KMS-11 (cell line): ENCODE measurements at regions not wholly inside any gene's neighbourhood (a gene's known extent, or its start where the extent isn't known, plus 50 kb on each side); places are given as distances from the start of the nearest gene placed in this dataset.

Source experiments
- H2AFZ ChIP-seq: fragments of 200-600 bp; sonication (generic); 2 replicates; pipeline ENCODE4 v1.6.1; 2016; ENCODE audit warnings: antibody characterized with exemption, mixed run types, low read depth
- H3K27ac ChIP-seq: fragments of 200-600 bp; sonication (generic); 2 replicates; pipeline ENCODE4 v1.6.1; 2016; ENCODE audit warnings: mild to moderate bottlenecking, mixed run types
- H3K27me3 ChIP-seq: fragments of 200-600 bp; sonication (generic); 2 replicates; pipeline ENCODE4 v1.6.1; 2017; ENCODE audit warnings: mild to moderate bottlenecking, low read depth, mixed run types, moderate library complexity; ENCODE audit not compliant: insufficient read depth
- H3K36me3 ChIP-seq: fragments of 200-600 bp; sonication (generic); 2 replicates; pipeline ENCODE4 v1.6.1; 2017; ENCODE audit warnings: mild to moderate bottlenecking, mixed run types; ENCODE audit not compliant: insufficient read depth
- H3K4me1 ChIP-seq: fragments of 200-600 bp; sonication (generic); 2 replicates; pipeline ENCODE4 v1.6.1; 2016; ENCODE audit warnings: mild to moderate bottlenecking, low read depth, mixed run types; ENCODE audit not compliant: poor library complexity, severe bottlenecking
- H3K4me2 ChIP-seq: fragments of 200-600 bp; sonication (generic); 2 replicates; pipeline ENCODE4 v1.7.0; 2016; ENCODE audit warnings: mild to moderate bottlenecking, mixed run types
- H3K4me3 ChIP-seq: fragments of 200-600 bp; sonication (generic); IDR thresholded peaks from 2 replicates; pipeline ENCODE4 v1.6.1; 2017; ENCODE audit warnings: low read depth, low read length, mixed read lengths; ENCODE audit not compliant: insufficient read depth
- H3K79me2 ChIP-seq: fragments of 200-600 bp; sonication (generic); 2 replicates; pipeline ENCODE4 v1.6.1; 2016; ENCODE audit warnings: low read depth, mixed run types; ENCODE audit not compliant: insufficient read depth
- H3K9ac ChIP-seq: fragments of 200-600 bp; sonication (generic); 2 replicates; pipeline ENCODE4 v1.6.1; 2016; ENCODE audit warnings: mild to moderate bottlenecking, mixed run types
- H4K20me1 ChIP-seq: fragments of 200-600 bp; sonication (generic); 2 replicates; pipeline ENCODE4 v1.6.1; 2016; ENCODE audit warnings: mild to moderate bottlenecking, mixed run types; ENCODE audit not compliant: insufficient read depth
- TF ChIP-seq, protein P1 (sequence below): fragments of 200-600 bp; sonication (generic); conservative IDR thresholded peaks from 2 replicates; pipeline ENCODE4 v1.6.1; 2017; ENCODE audit warnings: low read depth, mild to moderate bottlenecking, antibody characterized with exemption, low read length, moderate library complexity, mixed read lengths

DNA sequence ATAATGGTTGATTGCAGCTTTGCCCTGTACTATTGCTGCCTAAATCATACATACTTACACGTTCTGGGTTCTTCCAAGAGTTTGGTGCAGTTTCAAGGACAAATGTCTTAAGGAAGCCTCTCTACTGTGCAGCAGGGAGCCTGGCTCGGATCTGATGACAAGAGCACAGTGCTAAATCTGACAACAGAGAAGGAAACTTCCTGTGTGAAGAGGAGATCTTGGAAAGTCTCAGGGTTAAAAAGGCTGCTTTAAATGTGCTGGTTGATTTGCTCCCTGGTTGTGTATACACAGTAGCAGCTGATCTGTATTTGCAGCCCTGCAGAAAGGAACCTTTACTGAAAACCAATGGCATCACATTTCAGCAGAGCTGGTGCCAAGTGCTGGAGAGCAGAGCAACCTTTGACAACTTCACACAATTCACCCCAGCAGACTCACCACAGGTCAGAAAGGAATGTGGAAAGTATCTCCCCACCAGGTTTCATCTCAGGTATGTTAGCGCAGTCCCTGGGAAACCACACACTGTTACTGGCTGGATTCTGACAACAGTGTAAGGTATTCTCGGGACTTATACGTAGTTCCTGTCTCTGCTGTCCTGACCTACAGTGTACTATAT, 355.0 kb upstream of the ESRRG start:
- TF ChIP-seq, protein P1, sequence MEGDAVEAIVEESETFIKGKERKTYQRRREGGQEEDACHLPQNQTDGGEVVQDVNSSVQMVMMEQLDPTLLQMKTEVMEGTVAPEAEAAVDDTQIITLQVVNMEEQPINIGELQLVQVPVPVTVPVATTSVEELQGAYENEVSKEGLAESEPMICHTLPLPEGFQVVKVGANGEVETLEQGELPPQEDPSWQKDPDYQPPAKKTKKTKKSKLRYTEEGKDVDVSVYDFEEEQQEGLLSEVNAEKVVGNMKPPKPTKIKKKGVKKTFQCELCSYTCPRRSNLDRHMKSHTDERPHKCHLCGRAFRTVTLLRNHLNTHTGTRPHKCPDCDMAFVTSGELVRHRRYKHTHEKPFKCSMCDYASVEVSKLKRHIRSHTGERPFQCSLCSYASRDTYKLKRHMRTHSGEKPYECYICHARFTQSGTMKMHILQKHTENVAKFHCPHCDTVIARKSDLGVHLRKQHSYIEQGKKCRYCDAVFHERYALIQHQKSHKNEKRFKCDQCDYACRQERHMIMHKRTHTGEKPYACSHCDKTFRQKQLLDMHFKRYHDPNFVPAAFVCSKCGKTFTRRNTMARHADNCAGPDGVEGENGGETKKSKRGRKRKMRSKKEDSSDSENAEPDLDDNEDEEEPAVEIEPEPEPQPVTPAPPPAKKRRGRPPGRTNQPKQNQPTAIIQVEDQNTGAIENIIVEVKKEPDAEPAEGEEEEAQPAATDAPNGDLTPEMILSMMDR: no peak
- H3K27me3 ChIP-seq: no peaks in the 10 kb centered on the region
- no peak overlapping the region for H3K9ac ChIP-seq
- H3K79me2 ChIP-seq: no peaks in the 10 kb centered on the region
- no peak overlapping the region for H3K4me2 ChIP-seq
- H3K4me3 ChIP-seq: no peak overlapping the region
- H3K27ac ChIP-seq: no peak overlapping the region
- no peaks in the 10 kb centered on the region for H3K4me1 ChIP-seq
- H4K20me1 ChIP-seq: no peaks in the 10 kb centered on the region
- H2AFZ ChIP-seq: no peak overlapping the region
- no peaks in the 10 kb centered on the region for H3K36me3 ChIP-seq

DNA sequence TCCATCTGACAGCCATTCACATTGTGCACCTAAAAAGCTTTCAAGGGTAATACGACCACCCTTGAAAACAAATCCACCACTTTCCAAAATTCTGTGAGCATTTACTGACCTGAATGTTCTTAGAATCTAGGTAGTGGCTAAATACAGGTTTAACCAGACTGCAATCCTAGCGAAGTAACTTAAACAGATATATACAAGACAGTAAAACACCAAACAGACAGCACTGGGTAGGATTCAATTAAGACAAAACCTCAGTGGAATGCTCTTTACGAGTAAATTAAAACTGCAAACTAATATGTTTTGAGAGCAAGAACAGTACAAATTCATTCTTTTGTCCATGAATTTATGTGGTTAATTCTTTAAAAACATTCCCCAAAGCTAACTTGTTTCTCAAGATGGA, 354.2 kb upstream of the ESRRG start:
- H3K4me3 ChIP-seq: no peak overlapping the region
- no peaks in the 10 kb centered on the region for H3K27me3 ChIP-seq

DNA sequence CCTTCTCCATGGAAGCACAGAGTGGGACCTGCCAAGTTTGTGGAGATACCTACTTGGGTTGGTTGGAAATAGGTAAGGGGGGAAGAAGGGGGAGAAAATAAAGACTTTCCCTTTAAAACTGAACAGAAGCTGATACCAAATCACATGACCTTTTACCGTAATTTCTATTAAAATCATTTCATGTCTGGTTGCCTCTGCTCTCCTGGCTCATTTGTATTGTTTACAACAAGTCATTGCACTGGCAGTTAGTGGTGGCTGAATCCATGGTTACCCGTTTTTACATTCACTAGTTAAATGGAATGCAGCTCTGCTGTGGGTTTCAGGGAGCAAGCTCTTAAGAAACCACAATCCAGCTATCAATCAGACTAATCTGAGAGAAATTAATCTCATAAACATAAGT, 353.7 kb upstream of the ESRRG start:
- Histone ChIP-seq H3K4me2 (no peak overlapping the region), H3K27ac (no peak overlapping the region), H2AFZ (no peak overlapping the region), H3K27me3 (no peaks in the 10 kb centered on the region), H4K20me1 (no peaks in the 10 kb centered on the region), H3K4me1 (no peaks in the 10 kb centered on the region), H3K36me3 (no peaks in the 10 kb centered on the region), H3K4me3 (no peak overlapping the region), H3K9ac (no peak overlapping the region), H3K79me2 (no peaks in the 10 kb centered on the region)
- TF ChIP-seq, protein P1: no peak

More for the DNA sequence above, 354.2 kb upstream of the ESRRG start:
- no peaks in the 10 kb centered on the region for H3K4me1 ChIP-seq
- no peak overlapping the region for H3K27ac ChIP-seq
- H3K79me2 ChIP-seq: no peaks in the 10 kb centered on the region
- no peak overlapping the region for H2AFZ ChIP-seq
- no peak overlapping the region for H3K4me2 ChIP-seq
- no peak overlapping the region for H3K9ac ChIP-seq
- H4K20me1 ChIP-seq: no peaks in the 10 kb centered on the region
- TF ChIP-seq, protein P1: no peak
- no peaks in the 10 kb centered on the region for H3K36me3 ChIP-seq

DNA sequence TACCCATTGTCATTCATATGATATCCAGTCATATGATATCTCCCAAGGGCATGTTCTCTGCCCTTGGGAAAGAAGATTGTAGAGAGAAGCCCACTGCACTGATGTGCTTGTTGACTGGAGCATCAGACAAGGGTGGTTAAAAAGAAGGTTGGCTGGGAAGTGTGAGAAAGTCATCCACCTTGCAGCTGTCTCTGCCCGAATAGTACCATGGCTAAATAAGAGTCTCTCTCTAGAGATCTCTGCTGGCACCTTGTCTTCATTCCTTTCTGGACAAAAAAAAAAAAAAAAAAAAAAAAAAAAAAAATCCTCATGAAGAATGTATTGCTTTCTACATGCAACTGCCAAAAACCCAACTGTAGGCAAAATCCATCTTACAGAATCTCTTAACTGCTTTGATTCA, 349.7 kb upstream of the ESRRG start:
- Histone ChIP-seq H3K9ac (no peak overlapping the region), H3K4me3 (no peak overlapping the region)

More for the DNA sequence above, 349.7 kb upstream of the ESRRG start:
- Histone ChIP-seq H3K27me3 (no peaks in the 10 kb centered on the region; the same call in 1 of the 2 replicates), H3K36me3 (no peaks in the 10 kb centered on the region), H3K79me2 (no peaks in the 10 kb centered on the region), H3K4me2 (no peak overlapping the region), H3K27ac (no peak overlapping the region), H2AFZ (no peak overlapping the region), H3K4me1 (no peaks in the 10 kb centered on the region), H4K20me1 (no peaks in the 10 kb centered on the region)
- TF ChIP-seq, protein P1: no peak
